ENCODE measurements at regions not wholly inside any gene's neighbourhood (a gene's known extent, or its start where the extent isn't known, plus 50 kb on each side); places are given as distances from the start of the nearest gene placed in this dataset.

GRCh38 chr4:8742546-8742945 lies 129.1 kb downstream of the HMX1 start:
- H3K27ac ChIP-seq = no peak overlapping the region
- intact Hi-C loops (cut with DNase I) = no loop called here
- no peaks in the 10 kb centered on the region for H3K9me3 ChIP-seq
- TF ChIP-seq, protein P1, sequence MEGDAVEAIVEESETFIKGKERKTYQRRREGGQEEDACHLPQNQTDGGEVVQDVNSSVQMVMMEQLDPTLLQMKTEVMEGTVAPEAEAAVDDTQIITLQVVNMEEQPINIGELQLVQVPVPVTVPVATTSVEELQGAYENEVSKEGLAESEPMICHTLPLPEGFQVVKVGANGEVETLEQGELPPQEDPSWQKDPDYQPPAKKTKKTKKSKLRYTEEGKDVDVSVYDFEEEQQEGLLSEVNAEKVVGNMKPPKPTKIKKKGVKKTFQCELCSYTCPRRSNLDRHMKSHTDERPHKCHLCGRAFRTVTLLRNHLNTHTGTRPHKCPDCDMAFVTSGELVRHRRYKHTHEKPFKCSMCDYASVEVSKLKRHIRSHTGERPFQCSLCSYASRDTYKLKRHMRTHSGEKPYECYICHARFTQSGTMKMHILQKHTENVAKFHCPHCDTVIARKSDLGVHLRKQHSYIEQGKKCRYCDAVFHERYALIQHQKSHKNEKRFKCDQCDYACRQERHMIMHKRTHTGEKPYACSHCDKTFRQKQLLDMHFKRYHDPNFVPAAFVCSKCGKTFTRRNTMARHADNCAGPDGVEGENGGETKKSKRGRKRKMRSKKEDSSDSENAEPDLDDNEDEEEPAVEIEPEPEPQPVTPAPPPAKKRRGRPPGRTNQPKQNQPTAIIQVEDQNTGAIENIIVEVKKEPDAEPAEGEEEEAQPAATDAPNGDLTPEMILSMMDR (IDR thresholded peaks at IDR 0.05) = no peak
- no peaks in the 10 kb centered on the region for H3K4me1 ChIP-seq
- H3K27me3 ChIP-seq = peaks cover 0 to 43% of the 10 kb centered on the region in 2 donors
- H3K4me3 ChIP-seq = no peak overlapping the region
- DNase-seq = no peak
- no peaks in the 10 kb centered on the region for H3K36me3 ChIP-seq
- no peak for ATAC-seq

DNA sequence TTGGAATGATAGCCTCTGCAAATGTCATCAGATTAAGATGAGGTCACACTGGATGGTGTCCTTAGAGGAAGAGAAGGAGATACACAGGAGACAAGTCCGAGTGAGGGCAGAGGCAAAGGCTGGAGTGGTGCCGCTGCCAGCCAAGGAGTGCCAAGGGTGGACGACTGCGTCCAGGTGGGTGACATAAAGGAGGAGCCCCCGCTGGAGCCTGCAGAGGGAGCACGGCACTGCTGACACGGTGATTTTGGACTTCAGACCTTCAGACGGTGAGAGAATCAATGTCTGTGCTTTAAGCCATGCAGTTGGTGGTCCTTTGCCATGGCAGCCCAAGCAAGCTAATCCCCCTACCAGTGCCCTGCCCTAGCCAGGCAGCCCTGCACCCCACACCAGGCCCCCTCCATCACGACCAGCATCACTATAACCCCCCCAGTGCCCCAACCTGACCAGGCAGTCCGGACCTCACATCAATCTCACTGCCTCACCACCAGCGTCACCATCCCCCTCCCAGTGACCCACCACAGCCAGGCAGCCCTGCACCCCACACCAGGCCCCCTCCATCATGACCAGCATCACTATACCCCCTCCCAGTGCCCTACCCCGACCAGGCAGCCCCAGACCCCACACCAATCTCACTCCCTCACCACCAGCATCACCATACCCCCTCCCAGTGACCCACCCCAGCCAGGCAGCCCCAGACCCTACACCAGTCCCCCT lies 130.0 kb downstream of the HMX1 start:
- Histone ChIP-seq H3K27ac (no peak overlapping the region), H3K9me3 (no peaks in the 10 kb centered on the region), H3K27me3 (peaks cover 0 to 40% of the 10 kb centered on the region in 2 donors), H3K4me1 (no peaks in the 10 kb centered on the region), H3K4me3 (no peak overlapping the region), H3K36me3 (no peaks in the 10 kb centered on the region)
- DNase-seq (no peak), ATAC-seq (no peak)
- intact Hi-C loops (cut with DNase I) = no loop called here
- TF ChIP-seq, protein P1 (IDR thresholded peaks at IDR 0.05) = no peak

GRCh38 chr4:8740666-8741395 lies 130.8 kb downstream of the HMX1 start:
- H3K36me3 ChIP-seq = no peaks in the 10 kb centered on the region
- intact Hi-C loops (cut with DNase I) = no loop called here
- no peak overlapping the region for H3K4me3 ChIP-seq
- H3K9me3 ChIP-seq = no peaks in the 10 kb centered on the region
- no peak overlapping the region for H3K27ac ChIP-seq
- H3K4me1 ChIP-seq = no peaks in the 10 kb centered on the region
- ATAC-seq (no peak), DNase-seq (peak in 1 of 4 donors; percentile 26)
- H3K27me3 ChIP-seq = peaks cover 0 to 40% of the 10 kb centered on the region in 2 donors
- TF ChIP-seq, protein P1 (IDR thresholded peaks at IDR 0.05) = no peak

- intact Hi-C loops (cut with DNase I) = no loop called here
- Histone ChIP-seq H3K4me1 (no peaks in the 10 kb centered on the region), H3K27ac (no peak overlapping the region), H3K9me3 (no peaks in the 10 kb centered on the region), H3K4me3 (no peak overlapping the region), H3K27me3 (peaks cover 0 to 36% of the 10 kb centered on the region in 2 donors), H3K36me3 (no peaks in the 10 kb centered on the region)
- TF ChIP-seq, protein P1 (IDR thresholded peaks at IDR 0.05) = no peak
- ATAC-seq (no peak), DNase-seq (peak in 1 of 4 donors; percentile 74)
These were observed 131.6 kb downstream of the HMX1 start for GRCh38 chr4:8739820-8740665.

GRCh38 chr4:8739317-8739716 lies 132.3 kb downstream of the HMX1 start:
- Histone ChIP-seq H3K4me3 (no peak overlapping the region), H3K36me3 (no peaks in the 10 kb centered on the region), H3K9me3 (no peaks in the 10 kb centered on the region), H3K27ac (no peak overlapping the region), H3K27me3 (peaks cover 0 to 29% of the 10 kb centered on the region in 2 donors), H3K4me1 (no peaks in the 10 kb centered on the region)
- intact Hi-C loops (cut with DNase I) = no loop called here
- TF ChIP-seq, protein P1 (IDR thresholded peaks at IDR 0.05) = no peak
- no peak for DNase-seq
- no peak for ATAC-seq

Data from left lung (tissue), 4 donors.